ENCODE measurements at regions not wholly inside any gene's neighbourhood (a gene's known extent, or its start where the extent isn't known, plus 50 kb on each side); places are given as distances from the start of the nearest gene placed in this dataset.

GRCh38 chrX:117808426-117808825, 308.2 kb downstream of the KLHL13 start:
- TF ChIP-seq POLR2A (IDR thresholded peaks at IDR 0.05), result no peak
- no peak for TF ChIP-seq POLR2AphosphoS5 (IDR thresholded peaks at IDR 0.05; ENCODE audit: insufficient read depth in 1 of 2, low read depth in 1 of 2)

Data from vagina (tissue), 2 donors.